ENCODE measurements at regions not wholly inside any gene's neighbourhood (a gene's known extent, or its start where the extent isn't known, plus 50 kb on each side); places are given as distances from the start of the nearest gene placed in this dataset.

- no peak overlapping the region for H3K27ac ChIP-seq (ENCODE audit: control insufficient read depth, insufficient read depth)
- BruUV-seq (replicated peaks), result no TSS peak
- SMC1A ChIA-PET (ENCODE audit: uncharacterized antibody, unreplicated experiment), result interaction anchor here (0.7 to 2.9 kb wide), 10 partner anchors 119 to 1815 kb away, joined by 3 to 15 read pairs (median 3); no protein-coding TSS in a partner anchor
- FAIRE-seq, result peak; percentile 90
- CTCF ChIA-PET, result interaction anchor here (0.6 to 2.3 kb wide), 17 partner anchors 11 to 1815 kb away, joined by 3 to 19 read pairs (median 4); no protein-coding TSS in a partner anchor
- RAD21 ChIA-PET (ENCODE audit: unreplicated experiment), result interaction anchor here (0.8 to 2.3 kb wide), 7 partner anchors 45 to 1087 kb away, joined by 3 to 8 read pairs (median 4); no protein-coding TSS in a partner anchor
- H3K79me2 ChIP-seq (ENCODE audit: control insufficient read depth, insufficient read depth, low read length), result no peaks in the 10 kb centered on the region
- DNase-seq (ENCODE audit: low read depth, low spot score), result peak; percentile 21
- H3K4me1 ChIP-seq (ENCODE audit: control insufficient read depth, insufficient read depth, low read length), result no peaks in the 10 kb centered on the region
- H2AFZ ChIP-seq (ENCODE audit: control insufficient read depth, low read depth, low read length), result no peak overlapping the region
- peak; percentile 43 for ATAC-seq
- no peaks in the 10 kb centered on the region for H3K36me3 ChIP-seq (ENCODE audit: control insufficient read depth in 2 of 2, insufficient read depth in 2 of 2, low read length in 1 of 2)
- POLR2A ChIA-PET, result no interaction called here
- intact Hi-C loops (cut with micrococcal nuclease; ENCODE audit: unreplicated experiment), result loop anchor here (1.0 to 10.0 kb wide), 8 partner anchors 229 to 1816 kb away; no protein-coding TSS in a partner anchor
- no peaks in the 10 kb centered on the region for H3K9me3 ChIP-seq (replicated peaks; ENCODE audit: control insufficient read depth, insufficient read depth, low read length)
- H4K20me1 ChIP-seq (ENCODE audit: control insufficient read depth, insufficient read depth), result no peaks in the 10 kb centered on the region
- H3K27me3 ChIP-seq (replicated peaks in 1 of 2; ENCODE audit: control insufficient read depth in 2 of 2, insufficient read depth in 2 of 2, low read length in 1 of 2), result peaks cover 3 to 17% of the 10 kb centered on the region in 2 experiments; a peak in 3 of 4 replicates
- no peak overlapping the region for H3K4me3 ChIP-seq
- peak; percentile 86 to 95 (median 91) for TF ChIP-seq CTCF (IDR thresholded peaks at IDR 0.05 in 2 of 3, conservative IDR thresholded peaks at IDR 0.05 in 1 of 3; ENCODE audit: control insufficient read depth in 2 of 3, extremely low read depth in 1 of 3, insufficient read depth in 1 of 3, low read depth in 3 of 3, low read length in 3 of 3)
- TF ChIP-seq KAT2A (conservative IDR thresholded peaks at IDR 0.05; ENCODE audit: control insufficient read depth, low read depth, low read length), result no peak
- TF ChIP-seq RAD21 (IDR thresholded peaks at IDR 0.05; ENCODE audit: insufficient read depth, low read depth, low read length), result peak; percentile 97
- TF ChIP-seq YY1 (IDR thresholded peaks at IDR 0.05; ENCODE audit: low read depth, low read length), result 0 out of 2 replicates have a peak, but pooled peaks have one; percentile 19
- no peak for TF ChIP-seq RUNX3 (IDR thresholded peaks at IDR 0.05; ENCODE audit: low read length)
- TF ChIP-seq SMC3 (IDR thresholded peaks at IDR 0.05; ENCODE audit: borderline replicate concordance, low read length), result peak; percentile 80; the same call in 1 of the 2 replicates
- H3K4me2 ChIP-seq (ENCODE audit: control insufficient read depth, insufficient read depth), result no peak overlapping the region
- no peak overlapping the region for H3K9ac ChIP-seq (ENCODE audit: control insufficient read depth, insufficient read depth, low read length)
- in situ Hi-C loops (cut with MboI), result no loop called here
- WGBS (ENCODE audit: insufficient coverage, insufficient replicate concordance, low lambda C conversion rate, missing lambda C conversion rate), result 0% methylated on average over 1 of the region's 1 CpG
Measured at GRCh38 chr1:98051065-98051675, 130.3 kb upstream of the DPYD start.

Measured in GM12878 (cell line).